ENCODE measurements at regions not wholly inside any gene's neighbourhood (a gene's known extent, or its start where the extent isn't known, plus 50 kb on each side); places are given as distances from the start of the nearest gene placed in this dataset.

DNA sequence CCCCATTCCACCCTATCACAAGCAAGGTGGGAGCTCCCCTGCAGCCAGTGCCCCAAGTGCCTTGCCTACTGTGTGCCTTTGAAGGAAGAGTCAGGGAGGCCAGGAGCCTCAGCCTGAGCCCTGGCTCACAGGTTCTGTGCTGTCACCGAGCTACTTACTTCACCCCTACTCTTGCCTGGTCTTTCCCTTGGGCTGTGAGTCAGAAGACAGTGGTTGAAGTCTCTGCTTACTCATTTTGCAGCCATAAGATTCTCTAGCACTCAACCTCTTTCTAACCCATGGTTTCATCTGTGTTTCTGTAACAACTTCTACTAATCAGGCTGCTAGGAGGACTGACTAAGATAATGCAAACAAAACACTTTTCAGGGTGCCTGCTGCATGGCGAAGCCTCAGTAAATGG is 114.5 kb downstream of the PLCE1 start:
- H3K4me2 ChIP-seq (ENCODE audit: insufficient read depth, low read length) = peak overlapping the region; percentile 54
- H3K79me2 ChIP-seq (ENCODE audit: insufficient read depth, low read length) = no peaks in the 10 kb centered on the region
- H3K36me3 ChIP-seq (ENCODE audit: insufficient read depth, low read length) = no peaks in the 10 kb centered on the region
- no peaks in the 10 kb centered on the region for H3K9me3 ChIP-seq (ENCODE audit: low read depth, low read length)
- H3K27me3 ChIP-seq (ENCODE audit: insufficient read depth, low read length) = no peaks in the 10 kb centered on the region
- peaks cover 48% of the 10 kb centered on the region for H3K4me1 ChIP-seq (ENCODE audit: insufficient read depth, low read length)
- DNase-seq (ENCODE audit: insufficient read length, low spot score, missing footprints) = peak; percentile 93
- TF ChIP-seq, protein P1, sequence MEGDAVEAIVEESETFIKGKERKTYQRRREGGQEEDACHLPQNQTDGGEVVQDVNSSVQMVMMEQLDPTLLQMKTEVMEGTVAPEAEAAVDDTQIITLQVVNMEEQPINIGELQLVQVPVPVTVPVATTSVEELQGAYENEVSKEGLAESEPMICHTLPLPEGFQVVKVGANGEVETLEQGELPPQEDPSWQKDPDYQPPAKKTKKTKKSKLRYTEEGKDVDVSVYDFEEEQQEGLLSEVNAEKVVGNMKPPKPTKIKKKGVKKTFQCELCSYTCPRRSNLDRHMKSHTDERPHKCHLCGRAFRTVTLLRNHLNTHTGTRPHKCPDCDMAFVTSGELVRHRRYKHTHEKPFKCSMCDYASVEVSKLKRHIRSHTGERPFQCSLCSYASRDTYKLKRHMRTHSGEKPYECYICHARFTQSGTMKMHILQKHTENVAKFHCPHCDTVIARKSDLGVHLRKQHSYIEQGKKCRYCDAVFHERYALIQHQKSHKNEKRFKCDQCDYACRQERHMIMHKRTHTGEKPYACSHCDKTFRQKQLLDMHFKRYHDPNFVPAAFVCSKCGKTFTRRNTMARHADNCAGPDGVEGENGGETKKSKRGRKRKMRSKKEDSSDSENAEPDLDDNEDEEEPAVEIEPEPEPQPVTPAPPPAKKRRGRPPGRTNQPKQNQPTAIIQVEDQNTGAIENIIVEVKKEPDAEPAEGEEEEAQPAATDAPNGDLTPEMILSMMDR (IDR thresholded peaks at IDR 0.05; ENCODE audit: extremely low read depth, low read depth, low read length) = no peak
- H2AFZ ChIP-seq (ENCODE audit: low read length) = no peak overlapping the region
- H4K20me1 ChIP-seq (ENCODE audit: insufficient read depth, low read length) = no peaks in the 10 kb centered on the region
- no peak overlapping the region for H3K4me3 ChIP-seq (ENCODE audit: insufficient read depth, low read length)
- H3K27ac ChIP-seq (ENCODE audit: low read depth, low read length) = peak overlapping the region; percentile 42

DNA sequence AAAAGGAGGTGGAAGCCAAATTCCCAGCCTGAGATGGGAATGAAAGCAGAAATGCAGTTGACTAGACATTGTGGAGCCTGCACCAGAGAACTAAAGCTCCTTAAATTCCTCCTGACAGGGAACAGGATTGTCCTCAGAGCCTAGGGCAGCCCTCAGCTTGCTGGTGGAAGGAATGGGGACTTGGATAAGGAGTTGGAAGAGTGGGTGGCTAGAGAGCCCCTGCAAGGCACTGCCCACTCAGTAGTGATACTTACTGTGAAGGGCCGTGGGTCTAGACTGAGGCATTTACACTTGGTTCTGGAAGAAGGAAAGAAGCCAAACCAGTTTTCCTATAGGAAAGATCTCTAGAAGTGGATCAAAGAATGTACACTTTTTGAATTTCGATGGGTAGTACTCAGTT is 117.6 kb downstream of the PLCE1 start:
- Histone ChIP-seq H3K9me3 (ENCODE audit: low read depth, low read length) (no peaks in the 10 kb centered on the region), H3K27ac (ENCODE audit: low read depth, low read length) (no peak overlapping the region), H2AFZ (ENCODE audit: low read length) (peak overlapping the region; percentile 21), H3K79me2 (ENCODE audit: insufficient read depth, low read length) (no peaks in the 10 kb centered on the region), H3K36me3 (ENCODE audit: insufficient read depth, low read length) (no peaks in the 10 kb centered on the region), H3K4me1 (ENCODE audit: insufficient read depth, low read length) (peaks cover 40% of the 10 kb centered on the region), H4K20me1 (ENCODE audit: insufficient read depth, low read length) (no peaks in the 10 kb centered on the region), H3K4me3 (ENCODE audit: insufficient read depth, low read length) (no peak overlapping the region), H3K4me2 (ENCODE audit: insufficient read depth, low read length) (no peak overlapping the region), H3K27me3 (ENCODE audit: insufficient read depth, low read length) (no peaks in the 10 kb centered on the region)
- DNase-seq (ENCODE audit: insufficient read length, low spot score, missing footprints) = no peak
- TF ChIP-seq, protein P1 (IDR thresholded peaks at IDR 0.05; ENCODE audit: extremely low read depth, low read depth, low read length) = no peak

DNA sequence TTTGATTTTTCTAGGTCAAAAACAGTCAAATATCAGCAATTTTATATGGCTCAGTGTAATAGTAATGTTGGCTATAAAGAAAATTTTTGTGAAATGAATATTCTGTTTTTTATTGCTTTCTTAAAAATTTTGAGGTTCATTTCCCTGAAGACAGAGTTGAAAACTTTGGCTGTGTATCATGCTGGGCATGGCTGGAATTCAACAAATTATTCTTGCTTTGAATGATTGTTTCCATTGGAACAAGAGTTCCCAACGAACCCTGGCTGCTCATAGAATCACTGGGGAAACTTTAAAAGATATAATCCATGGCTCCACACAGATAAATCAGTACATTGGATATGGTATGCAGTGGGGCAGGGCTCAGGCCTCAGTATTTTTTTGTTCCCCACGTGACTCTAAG is 118.6 kb downstream of the PLCE1 start:
- H2AFZ ChIP-seq (ENCODE audit: low read length) = no peak overlapping the region
- no peaks in the 10 kb centered on the region for H3K27me3 ChIP-seq (ENCODE audit: insufficient read depth, low read length)
- H3K9me3 ChIP-seq (ENCODE audit: low read depth, low read length) = no peaks in the 10 kb centered on the region
- H3K4me2 ChIP-seq (ENCODE audit: insufficient read depth, low read length) = no peak overlapping the region
- H3K27ac ChIP-seq (ENCODE audit: low read depth, low read length) = peak overlapping the region; percentile 16
- DNase-seq (ENCODE audit: insufficient read length, low spot score, missing footprints) = peak; percentile 29
- H3K79me2 ChIP-seq (ENCODE audit: insufficient read depth, low read length) = no peaks in the 10 kb centered on the region
- TF ChIP-seq, protein P1 (IDR thresholded peaks at IDR 0.05; ENCODE audit: extremely low read depth, low read depth, low read length) = no peak
- no peaks in the 10 kb centered on the region for H4K20me1 ChIP-seq (ENCODE audit: insufficient read depth, low read length)
- H3K4me3 ChIP-seq (ENCODE audit: insufficient read depth, low read length) = no peak overlapping the region
- no peaks in the 10 kb centered on the region for H3K36me3 ChIP-seq (ENCODE audit: insufficient read depth, low read length)
- H3K4me1 ChIP-seq (ENCODE audit: insufficient read depth, low read length) = peaks cover 40% of the 10 kb centered on the region

DNA sequence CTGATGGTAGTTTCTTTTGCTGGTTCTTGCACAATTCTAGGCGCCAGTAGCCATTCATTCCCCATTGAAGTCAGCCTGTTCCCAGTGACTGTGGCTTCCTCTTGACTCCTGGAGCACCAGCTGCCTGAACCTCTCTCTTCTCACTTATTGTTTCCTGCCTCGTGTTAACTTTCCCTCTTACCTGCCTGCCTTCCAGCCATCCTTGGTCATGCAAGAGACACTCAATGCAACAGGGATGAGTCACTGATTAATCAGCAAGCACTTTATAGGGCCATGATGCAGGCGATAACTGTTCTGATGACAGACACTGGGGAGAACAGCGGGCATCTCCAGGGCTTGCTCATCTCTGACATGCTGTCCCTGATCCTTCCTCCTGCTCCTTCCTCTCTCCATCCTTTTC is 122.0 kb downstream of the PLCE1 start:
- Histone ChIP-seq H3K27me3 (ENCODE audit: insufficient read depth, low read length) (no peaks in the 10 kb centered on the region), H3K79me2 (ENCODE audit: insufficient read depth, low read length) (no peaks in the 10 kb centered on the region), H3K4me1 (ENCODE audit: insufficient read depth, low read length) (peaks cover 24% of the 10 kb centered on the region), H3K36me3 (ENCODE audit: insufficient read depth, low read length) (no peaks in the 10 kb centered on the region), H2AFZ (ENCODE audit: low read length) (no peak overlapping the region), H4K20me1 (ENCODE audit: insufficient read depth, low read length) (no peaks in the 10 kb centered on the region), H3K4me3 (ENCODE audit: insufficient read depth, low read length) (no peak overlapping the region), H3K9me3 (ENCODE audit: low read depth, low read length) (no peaks in the 10 kb centered on the region), H3K4me2 (ENCODE audit: insufficient read depth, low read length) (no peak overlapping the region), H3K27ac (ENCODE audit: low read depth, low read length) (no peak overlapping the region)
- DNase-seq (ENCODE audit: insufficient read length, low spot score, missing footprints) = peak; percentile 15
- TF ChIP-seq, protein P1 (IDR thresholded peaks at IDR 0.05; ENCODE audit: extremely low read depth, low read depth, low read length) = no peak
